ENCODE measurements at regions not wholly inside any gene's neighbourhood (a gene's known extent, or its start where the extent isn't known, plus 50 kb on each side); places are given as distances from the start of the nearest gene placed in this dataset.

DNA sequence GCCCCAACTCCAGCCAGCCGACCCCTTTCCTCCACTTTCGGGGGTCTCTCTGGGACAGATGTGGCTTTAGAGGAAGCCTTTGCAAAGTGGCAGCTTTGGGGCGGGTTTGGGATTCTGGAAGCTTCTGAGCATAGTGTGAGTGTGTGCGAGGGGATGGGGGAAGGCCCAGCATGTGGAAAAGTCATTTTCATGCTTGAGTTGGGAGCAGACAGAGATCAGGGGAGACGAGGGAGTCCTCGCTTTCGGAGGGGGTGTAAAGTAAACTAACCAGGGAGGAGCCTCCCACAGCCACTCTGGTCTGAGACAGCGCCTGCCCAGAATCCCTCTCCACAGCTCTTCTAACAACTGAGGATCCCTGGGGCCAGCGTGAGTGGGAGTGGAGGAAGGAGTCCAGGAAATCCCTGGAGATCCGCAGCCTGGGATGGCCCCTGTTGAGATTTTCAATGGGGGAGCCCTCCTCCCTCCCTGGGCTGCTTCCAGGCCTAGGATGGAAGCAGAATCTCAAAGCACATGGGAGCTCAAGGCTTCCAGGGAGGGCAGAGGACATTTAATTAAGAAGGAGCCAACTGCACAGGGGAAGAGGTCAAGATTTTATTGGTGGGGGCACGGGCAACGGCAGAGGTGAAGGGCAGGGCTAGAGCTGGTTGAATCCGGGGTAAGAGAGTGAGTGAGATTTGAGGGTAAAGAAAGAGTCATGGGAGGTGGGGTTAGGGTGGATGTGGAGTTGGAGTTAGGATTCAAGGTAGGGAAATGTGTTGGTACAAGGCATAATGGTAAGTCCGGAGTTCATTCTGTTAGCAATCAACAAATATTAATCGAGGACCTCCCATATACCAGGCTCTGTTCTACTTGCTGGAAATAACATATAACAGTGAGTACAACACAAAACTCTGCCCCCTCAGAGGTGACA is 102.3 kb upstream of the FOXP4 start (continued):
- TF ChIP-seq ZNF423 (tag by site-specific recombination; IDR thresholded peaks at IDR 0.05) (peak; percentile 21; the same call in 1 of the 2 replicates), ZIC2 (tag by site-specific recombination; IDR thresholded peaks at IDR 0.05) (peak; percentile 96), ZNF776 (tag by site-specific recombination; IDR thresholded peaks at IDR 0.05; ENCODE audit: borderline replicate concordance) (no peak), ZNF341 (tag by site-specific recombination; IDR thresholded peaks at IDR 0.05; ENCODE audit: low read depth) (peak; percentile 82), IKZF3 (tag by site-specific recombination; IDR thresholded peaks at IDR 0.05) (peak; percentile 47), GLIS1 (tag by site-specific recombination; IDR thresholded peaks at IDR 0.05) (no peak)

DNA sequence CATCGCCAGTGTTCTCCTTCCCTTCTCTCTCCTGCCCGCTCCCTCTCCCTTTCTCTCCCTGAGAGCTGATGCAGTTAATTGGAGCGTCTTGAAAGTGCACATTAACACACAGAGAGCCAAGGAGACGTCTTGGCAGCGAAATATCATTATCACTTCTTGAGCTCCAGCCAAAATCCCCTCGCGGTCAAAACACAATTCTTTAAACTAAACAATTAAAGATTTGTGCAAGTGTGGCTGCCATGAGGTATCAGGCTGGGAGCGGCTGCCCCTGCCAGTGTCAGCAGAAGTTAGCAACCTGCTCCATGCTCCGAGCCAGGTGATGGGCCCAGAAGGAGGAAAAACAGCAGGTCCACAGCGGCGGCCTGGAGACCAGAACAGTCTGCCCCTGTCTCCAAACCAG is 100.9 kb upstream of the FOXP4 start:
- TF ChIP-seq, protein P1, sequence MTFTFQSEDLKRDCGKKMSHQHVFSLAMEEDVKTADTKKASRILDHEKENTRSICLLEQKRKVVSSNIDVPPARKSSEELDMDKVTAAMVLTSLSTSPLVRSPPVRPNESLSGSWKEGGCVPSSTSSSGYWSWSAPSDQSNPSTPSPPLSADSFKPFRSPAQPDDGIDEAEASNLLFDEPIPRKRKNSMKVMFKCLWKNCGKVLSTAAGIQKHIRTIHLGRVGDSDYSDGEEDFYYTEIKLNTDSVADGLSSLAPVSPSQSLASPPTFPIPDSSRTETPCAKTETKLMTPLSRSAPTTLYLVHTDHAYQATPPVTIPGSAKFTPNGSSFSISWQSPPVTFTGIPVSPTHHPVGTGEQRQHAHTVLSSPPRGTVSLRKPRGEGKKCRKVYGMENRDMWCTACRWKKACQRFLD (tag by site-specific recombination; IDR thresholded peaks at IDR 0.05) = no peak
- 0 out of 2 replicates have a peak, but pooled peaks have one; percentile 21 for TF ChIP-seq ZEB2 (tag by site-specific recombination; IDR thresholded peaks at IDR 0.05)

GRCh38 chr6:41446132-41446531 is 100.0 kb upstream of the FOXP4 start:
- peak; percentile 93 for TF ChIP-seq ZNF121 (tag by site-specific recombination; IDR thresholded peaks at IDR 0.05)
- TF ChIP-seq GFI1B (tag by site-specific recombination; IDR thresholded peaks at IDR 0.05) = no peak
- TF ChIP-seq, protein P2, sequence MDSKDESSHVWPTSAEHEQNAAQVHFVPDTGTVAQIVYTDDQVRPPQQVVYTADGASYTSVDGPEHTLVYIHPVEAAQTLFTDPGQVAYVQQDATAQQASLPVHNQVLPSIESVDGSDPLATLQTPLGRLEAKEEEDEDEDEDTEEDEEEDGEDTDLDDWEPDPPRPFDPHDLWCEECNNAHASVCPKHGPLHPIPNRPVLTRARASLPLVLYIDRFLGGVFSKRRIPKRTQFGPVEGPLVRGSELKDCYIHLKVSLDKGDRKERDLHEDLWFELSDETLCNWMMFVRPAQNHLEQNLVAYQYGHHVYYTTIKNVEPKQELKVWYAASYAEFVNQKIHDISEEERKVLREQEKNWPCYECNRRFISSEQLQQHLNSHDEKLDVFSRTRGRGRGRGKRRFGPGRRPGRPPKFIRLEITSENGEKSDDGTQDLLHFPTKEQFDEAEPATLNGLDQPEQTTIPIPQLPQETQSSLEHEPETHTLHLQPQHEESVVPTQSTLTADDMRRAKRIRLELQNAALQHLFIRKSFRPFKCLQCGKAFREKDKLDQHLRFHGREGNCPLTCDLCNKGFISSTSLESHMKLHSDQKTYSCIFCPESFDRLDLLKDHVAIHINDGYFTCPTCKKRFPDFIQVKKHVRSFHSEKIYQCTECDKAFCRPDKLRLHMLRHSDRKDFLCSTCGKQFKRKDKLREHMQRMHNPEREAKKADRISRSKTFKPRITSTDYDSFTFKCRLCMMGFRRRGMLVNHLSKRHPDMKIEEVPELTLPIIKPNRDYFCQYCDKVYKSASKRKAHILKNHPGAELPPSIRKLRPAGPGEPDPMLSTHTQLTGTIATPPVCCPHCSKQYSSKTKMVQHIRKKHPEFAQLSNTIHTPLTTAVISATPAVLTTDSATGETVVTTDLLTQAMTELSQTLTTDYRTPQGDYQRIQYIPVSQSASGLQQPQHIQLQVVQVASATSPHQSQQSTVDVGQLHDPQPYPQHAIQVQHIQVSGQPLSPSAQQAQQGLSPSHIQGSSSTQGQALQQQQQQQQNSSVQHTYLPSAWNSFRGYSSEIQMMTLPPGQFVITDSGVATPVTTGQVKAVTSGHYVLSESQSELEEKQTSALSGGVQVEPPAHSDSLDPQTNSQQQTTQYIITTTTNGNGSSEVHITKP (tag by site-specific recombination; IDR thresholded peaks at IDR 0.05) = no peak
- Histone ChIP-seq H3K27ac (ENCODE audit: extremely low read depth, low read depth, low read length) (no peak overlapping the region), H3K4me1 (ENCODE audit: control insufficient read depth, insufficient read depth, low read length) (peaks cover 35% of the 10 kb centered on the region), H3K4me3 (ENCODE audit: low read depth, low read length) (no peak overlapping the region), H3K36me3 (ENCODE audit: control insufficient read depth in 2 of 2, insufficient read depth in 1 of 2, low read length in 2 of 2) (no peaks in the 10 kb centered on the region), H3K9me3 (ENCODE audit: control insufficient read depth, insufficient read depth, low read depth, low read length) (no peaks in the 10 kb centered on the region)
- ChIA-PET CTCF (interaction anchor here (1.1 to 8.7 kb wide), 4 partner anchors 10 to 77 kb away, joined by 3 to 86 read pairs (median 28); no protein-coding TSS in a partner anchor), POLR2A (no interaction called here)

More for the DNA sequence above, 100.9 kb upstream of the FOXP4 start:
- Histone ChIP-seq H3K36me3 (ENCODE audit: control insufficient read depth in 2 of 2, insufficient read depth in 1 of 2, low read length in 2 of 2) (no peaks in the 10 kb centered on the region), H3K27ac (ENCODE audit: extremely low read depth, low read depth, low read length) (peak overlapping the region; percentile 13; the same call in 1 of the 2 replicates), H3K9me3 (ENCODE audit: control insufficient read depth, insufficient read depth, low read depth, low read length) (no peaks in the 10 kb centered on the region), H3K4me3 (ENCODE audit: low read depth, low read length) (no peak overlapping the region), H3K4me1 (ENCODE audit: control insufficient read depth, insufficient read depth, low read length) (peaks cover 31% of the 10 kb centered on the region)
- CTCF ChIA-PET = interaction anchor here (0.7 to 8.7 kb wide), 8 partner anchors 8 to 158 kb away, joined by 3 to 86 read pairs (median 5); no protein-coding TSS in a partner anchor
- POLR2A ChIA-PET = interaction anchor here (0.5 to 1.5 kb wide), 6 partner anchors 15 to 343 kb away, joined by 3 to 6 read pairs (median 3); no protein-coding TSS in a partner anchor

- Histone ChIP-seq H3K9me3 (ENCODE audit: control insufficient read depth, insufficient read depth, low read depth, low read length) (no peaks in the 10 kb centered on the region), H3K36me3 (ENCODE audit: control insufficient read depth in 2 of 2, insufficient read depth in 1 of 2, low read length in 2 of 2) (no peaks in the 10 kb centered on the region), H3K4me1 (ENCODE audit: control insufficient read depth, insufficient read depth, low read length) (peaks cover 39% of the 10 kb centered on the region), H3K4me3 (ENCODE audit: low read depth, low read length) (no peak overlapping the region), H3K27ac (ENCODE audit: extremely low read depth, low read depth, low read length) (no peak overlapping the region)
- CTCF ChIA-PET = interaction anchor here (1.1 to 8.7 kb wide), 5 partner anchors 12 to 133 kb away, joined by 3 to 86 read pairs (median 4); no protein-coding TSS in a partner anchor
- TF ChIP-seq PRDM1 (tag by site-specific recombination; IDR thresholded peaks at IDR 0.05) (no peak), HOXA7 (CRISPR knock-in tag; IDR thresholded peaks at IDR 0.05; ENCODE audit: borderline replicate concordance) (no peak), ZNF121 (tag by site-specific recombination; IDR thresholded peaks at IDR 0.05) (no peak), ZNF521 (tag by site-specific recombination; IDR thresholded peaks at IDR 0.05) (no peak), ZNF747 (tag by site-specific recombination; IDR thresholded peaks at IDR 0.05) (no peak)
- TF ChIP-seq, protein P3, sequence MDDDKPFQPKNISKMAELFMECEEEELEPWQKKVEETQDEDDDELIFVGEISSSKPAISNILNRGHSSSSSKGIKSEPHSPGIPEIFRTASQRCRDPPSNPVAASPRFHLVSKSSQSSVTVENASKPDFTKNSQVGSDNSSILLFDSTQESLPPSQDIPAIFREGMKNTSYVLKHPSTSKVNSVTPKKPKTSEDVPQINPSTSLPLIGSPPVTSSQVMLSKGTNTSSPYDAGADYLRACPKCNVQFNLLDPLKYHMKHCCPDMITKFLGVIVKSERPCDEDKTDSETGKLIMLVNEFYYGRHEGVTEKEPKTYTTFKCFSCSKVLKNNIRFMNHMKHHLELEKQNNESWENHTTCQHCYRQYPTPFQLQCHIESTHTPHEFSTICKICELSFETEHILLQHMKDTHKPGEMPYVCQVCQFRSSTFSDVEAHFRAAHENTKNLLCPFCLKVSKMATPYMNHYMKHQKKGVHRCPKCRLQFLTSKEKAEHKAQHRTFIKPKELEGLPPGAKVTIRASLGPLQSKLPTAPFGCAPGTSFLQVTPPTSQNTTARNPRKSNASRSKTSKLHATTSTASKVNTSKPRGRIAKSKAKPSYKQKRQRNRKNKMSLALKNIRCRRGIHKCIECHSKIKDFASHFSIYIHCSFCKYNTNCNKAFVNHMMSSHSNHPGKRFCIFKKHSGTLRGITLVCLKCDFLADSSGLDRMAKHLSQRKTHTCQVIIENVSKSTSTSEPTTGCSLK (tag by site-specific recombination; IDR thresholded peaks at IDR 0.05) = no peak
- POLR2A ChIA-PET = interaction anchor here (0.6 kb wide), 1 partner anchor 1335 kb away, joined by 4 read pairs; the partner anchor contains the start of gene BICRAL
These were observed 99.2 kb upstream of the FOXP4 start for GRCh38 chr6:41446907-41447545.
